ENCODE measurements at regions not wholly inside any gene's neighbourhood (a gene's known extent, or its start where the extent isn't known, plus 50 kb on each side); places are given as distances from the start of the nearest gene placed in this dataset.

DNA sequence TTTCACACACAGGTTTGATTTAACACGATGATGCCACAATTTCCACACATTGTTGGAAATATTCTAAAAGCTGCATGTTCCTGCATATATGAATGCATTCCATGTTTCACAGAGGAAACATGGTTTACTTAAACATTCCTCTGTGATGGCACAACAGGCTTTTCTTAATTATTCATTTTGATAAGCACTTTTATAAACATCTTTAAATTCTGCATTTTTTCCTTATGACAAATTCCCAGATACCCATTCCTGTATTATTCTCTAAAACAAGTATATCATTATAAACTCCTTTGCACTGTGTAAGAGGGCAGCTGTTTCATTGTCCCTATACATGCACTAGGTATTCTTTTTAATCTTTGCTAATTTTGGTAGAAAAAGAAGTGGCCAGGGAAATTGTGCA is 532.3 kb downstream of the SOX6 start:
- Histone ChIP-seq H3K27ac (ENCODE audit: extremely low read length, insufficient read depth, low read length) (no peak overlapping the region), H2AFZ (ENCODE audit: low read length) (no peak overlapping the region), H3K4me3 (replicated peaks in 1 of 3; ENCODE audit: insufficient read depth in 1 of 3, low read depth in 2 of 3, low read length in 3 of 3) (no peak overlapping the region), H3K4me2 (ENCODE audit: low read depth, low read length) (no peak overlapping the region), H3K27me3 (ENCODE audit: control insufficient read depth in 1 of 2, insufficient read depth in 2 of 2, low read length in 2 of 2) (no peaks in the 10 kb centered on the region), H3K4me1 (ENCODE audit: insufficient read depth, low read length) (no peaks in the 10 kb centered on the region), H3K9ac (ENCODE audit: insufficient read depth, low read depth, low read length) (no peak overlapping the region), H3K79me2 (ENCODE audit: insufficient read depth, low read length) (no peaks in the 10 kb centered on the region), H4K20me1 (ENCODE audit: insufficient read depth, low read length) (no peaks in the 10 kb centered on the region), H3K9me3 (ENCODE audit: low read length) (no peaks in the 10 kb centered on the region), H3K36me3 (replicated peaks in 1 of 2; ENCODE audit: control insufficient read depth in 1 of 2, insufficient read depth in 2 of 2, low read length in 2 of 2) (no peaks in the 10 kb centered on the region)
- no peak for FAIRE-seq
- 0% methylated on average over 1 of the region's 1 CpG for WGBS (ENCODE audit: low lambda C conversion rate)
- ATAC-seq = no peak
- intact Hi-C loops (cut with micrococcal nuclease; ENCODE audit: unreplicated experiment) = no loop called here
- ChIA-PET CTCF (ENCODE audit: low intra/inter-chr PET ratio, low total read pairs) (no interaction called here), POLR2A (no interaction called here)
- DNase-seq (ENCODE audit: low spot score) = no peak
- in situ Hi-C loops (cut with HindIII; ENCODE audit: extremely low pct_ligation_motif_present, low pct_unique_long_range_greater_than_20kb) = loop anchor here (10.0 kb wide), 1 partner anchor 791 kb away; no protein-coding TSS in a partner anchor
- BruUV-seq (replicated peaks) = no TSS peak
- no peak for TF ChIP-seq TOE1 (CRISPR knock-in tag; IDR thresholded peaks at IDR 0.05)
- no peak for TF ChIP-seq KIAA2018 (CRISPR knock-in tag; IDR thresholded peaks at IDR 0.05; ENCODE audit: borderline replicate concordance)
- no peak for TF ChIP-seq ZZZ3 (CRISPR knock-in tag; IDR thresholded peaks at IDR 0.05; ENCODE audit: borderline replicate concordance)
- TF ChIP-seq CBX5 (CRISPR knock-in tag; IDR thresholded peaks at IDR 0.05; ENCODE audit: borderline replicate concordance) = no peak
- TF ChIP-seq KLF15 (CRISPR knock-in tag; IDR thresholded peaks at IDR 0.05; ENCODE audit: borderline replicate concordance) = no peak
- TF ChIP-seq, protein P1, sequence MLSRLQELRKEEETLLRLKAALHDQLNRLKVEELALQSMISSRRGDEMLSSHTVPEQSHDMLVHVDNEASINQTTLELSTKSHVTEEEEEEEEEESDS (CRISPR knock-in tag; IDR thresholded peaks at IDR 0.05; ENCODE audit: borderline replicate concordance) = no peak
- no peak for TF ChIP-seq MAFF (IDR thresholded peaks at IDR 0.05; ENCODE audit: low read depth, low read length)
- no peak for TF ChIP-seq ZNF546 (CRISPR knock-in tag; conservative IDR thresholded peaks at IDR 0.05)
- TF ChIP-seq, protein P2, sequence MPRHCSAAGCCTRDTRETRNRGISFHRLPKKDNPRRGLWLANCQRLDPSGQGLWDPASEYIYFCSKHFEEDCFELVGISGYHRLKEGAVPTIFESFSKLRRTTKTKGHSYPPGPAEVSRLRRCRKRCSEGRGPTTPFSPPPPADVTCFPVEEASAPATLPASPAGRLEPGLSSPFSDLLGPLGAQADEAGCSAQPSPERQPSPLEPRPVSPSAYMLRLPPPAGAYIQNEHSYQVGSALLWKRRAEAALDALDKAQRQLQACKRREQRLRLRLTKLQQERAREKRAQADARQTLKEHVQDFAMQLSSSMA (CRISPR knock-in tag; IDR thresholded peaks at IDR 0.05) = no peak
- TF ChIP-seq JUN (CRISPR knock-in tag; IDR thresholded peaks at IDR 0.05) = no peak
- no peak for TF ChIP-seq EP300 (IDR thresholded peaks at IDR 0.05; ENCODE audit: low read depth in 2 of 2, low read length in 2 of 2)
- TF ChIP-seq EP300 (CRISPR knock-in tag; IDR thresholded peaks at IDR 0.05; ENCODE audit: borderline replicate concordance) = no peak
- TF ChIP-seq CENPX (CRISPR knock-in tag; IDR thresholded peaks at IDR 0.05) = no peak
- TF ChIP-seq ZBTB3 (CRISPR knock-in tag; IDR thresholded peaks at IDR 0.05; ENCODE audit: borderline replicate concordance, low read depth) = no peak
- TF ChIP-seq MTA3 (CRISPR knock-in tag; IDR thresholded peaks at IDR 0.05) = no peak
